ENCODE measurements at regions not wholly inside any gene's neighbourhood (a gene's known extent, or its start where the extent isn't known, plus 50 kb on each side); places are given as distances from the start of the nearest gene placed in this dataset.

DNA sequence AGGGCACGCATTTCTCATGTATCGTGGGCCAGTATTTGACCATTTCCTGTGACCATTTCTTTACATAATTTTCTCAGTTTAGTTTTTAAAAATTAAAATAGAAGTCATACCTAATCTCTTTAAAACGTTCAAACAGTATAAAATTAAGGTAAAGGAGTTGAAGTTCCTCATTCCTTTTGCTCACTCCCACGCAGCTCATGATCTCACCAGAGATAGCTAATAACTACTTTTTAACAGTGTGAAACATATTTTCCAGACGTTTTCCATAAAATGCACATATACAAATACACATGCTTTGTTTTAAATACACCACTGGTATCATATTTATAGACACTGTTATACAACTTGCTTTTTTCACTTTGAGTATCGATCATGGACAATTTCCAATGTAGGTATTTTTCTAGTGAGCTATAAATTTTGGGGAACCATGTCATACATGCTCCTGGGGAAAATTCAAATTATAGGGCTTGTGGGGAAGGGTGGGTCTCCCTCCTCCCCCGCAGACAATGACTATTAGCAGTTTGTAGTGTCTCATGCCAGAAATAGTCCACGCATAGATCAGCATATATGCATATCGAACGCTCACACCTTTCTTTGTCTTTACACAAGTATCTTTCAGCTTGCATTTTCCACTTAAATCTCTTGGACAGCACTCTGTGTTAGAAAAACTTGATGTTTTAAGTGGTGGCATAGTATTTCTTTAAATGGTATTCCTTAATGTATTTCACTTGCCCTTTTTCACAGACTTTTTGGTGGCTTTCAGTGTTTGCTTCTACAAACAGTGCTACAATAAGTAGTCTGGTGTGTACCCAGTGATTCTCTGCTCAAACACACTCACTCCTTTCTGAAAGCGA is 145.5 kb upstream of the ZNF217 start:
- Histone ChIP-seq H3K9me1 (ENCODE audit: insufficient read depth, low read length) (peaks cover 12% of the 10 kb centered on the region), H3K4me3 (ENCODE audit: insufficient read depth, low read depth, low read length) (peak overlapping the region; percentile 22; the same call in 1 of the 2 replicates), H2AK5ac (ENCODE audit: low read depth, low read length) (peak overlapping the region; percentile 84; the same call in 1 of the 2 replicates), H3K56ac (ENCODE audit: extremely low read depth, insufficient read depth, low read length) (peak overlapping the region; percentile 68), H3K4me2 (ENCODE audit: low read depth, low read length) (peak overlapping the region; percentile 81), H4K20me1 (ENCODE audit: insufficient read depth, low read length) (no peaks in the 10 kb centered on the region), H3K4me1 (ENCODE audit: control insufficient read depth, insufficient read depth, low read length) (peaks cover 26% of the 10 kb centered on the region), H4K5ac (ENCODE audit: low read depth, low read length) (peak overlapping the region; percentile 84), H2BK5ac (ENCODE audit: low read depth, low read length, poor library complexity, severe bottlenecking) (peak overlapping the region; percentile 95), H4K8ac (ENCODE audit: low read depth in 2 of 2, low read length in 2 of 2) (peak overlapping the region; percentile 84 to 96), H3K27ac (ENCODE audit: insufficient read depth, low read length) (peak overlapping the region; percentile 75), H3K79me1 (ENCODE audit: low read depth in 1 of 2, low read length in 2 of 2) (peaks cover 8 to 16% of the 10 kb centered on the region in 2 experiments; a peak in 2 of 4 replicates), H2BK15ac (ENCODE audit: low read depth, low read length) (peak overlapping the region; percentile 92), H3K27me3 (ENCODE audit: control insufficient read depth, insufficient read depth, low read length) (no peaks in the 10 kb centered on the region), H3K18ac (ENCODE audit: low read depth, low read length) (peak overlapping the region; percentile 86), H3K4ac (ENCODE audit: low read depth, low read length) (peak overlapping the region; percentile 78), H2AK9ac (replicated peaks; ENCODE audit: low read depth, low read length, poor library complexity) (no peak overlapping the region), H3K36me3 (ENCODE audit: control insufficient read depth, insufficient read depth, low read length) (no peaks in the 10 kb centered on the region), H2BK20ac (ENCODE audit: low read depth, low read length) (peak overlapping the region; percentile 87), H3K9me3 (ENCODE audit: control insufficient read depth, insufficient read depth, low read length) (no peaks in the 10 kb centered on the region), H3K9ac (ENCODE audit: low read depth, low read length) (peak overlapping the region; percentile 77), H4K91ac (ENCODE audit: insufficient read depth, low read depth, low read length) (peak overlapping the region; percentile 87), H3K23ac (ENCODE audit: low read depth, low read length) (peak overlapping the region; percentile 84), H3K14ac (replicated peaks; ENCODE audit: low read depth, low read length) (peak overlapping the region; percentile 90), H2AFZ (replicated peaks; ENCODE audit: low read length, poor library complexity) (peak overlapping the region; percentile 85), H2BK120ac (ENCODE audit: low read depth, low read length) (peak overlapping the region; percentile 93)
- CTCF ChIA-PET = interaction anchor here (0.6 to 1.8 kb wide), 3 partner anchors 15 to 201 kb away, joined by 3 to 4 read pairs (median 3); no protein-coding TSS in a partner anchor
- BruUV-seq (replicated peaks) = no TSS peak
- DNase-seq (no peak), ATAC-seq (ENCODE audit: low read depth) (no peak)
- TF ChIP-seq MAZ (IDR thresholded peaks at IDR 0.05; ENCODE audit: borderline replicate concordance, low read depth, low read length) (no peak), RCOR1 (IDR thresholded peaks at IDR 0.05; ENCODE audit: insufficient replicate concordance, low read length) (no peak), CEBPB (IDR thresholded peaks at IDR 0.05; ENCODE audit: low read depth, low read length) (no peak), SMC3 (IDR thresholded peaks at IDR 0.05; ENCODE audit: low read depth, low read length) (no peak), MXI1 (IDR thresholded peaks at IDR 0.05; ENCODE audit: borderline replicate concordance, low read depth, low read length) (no peak)
- TF ChIP-seq, protein P1, sequence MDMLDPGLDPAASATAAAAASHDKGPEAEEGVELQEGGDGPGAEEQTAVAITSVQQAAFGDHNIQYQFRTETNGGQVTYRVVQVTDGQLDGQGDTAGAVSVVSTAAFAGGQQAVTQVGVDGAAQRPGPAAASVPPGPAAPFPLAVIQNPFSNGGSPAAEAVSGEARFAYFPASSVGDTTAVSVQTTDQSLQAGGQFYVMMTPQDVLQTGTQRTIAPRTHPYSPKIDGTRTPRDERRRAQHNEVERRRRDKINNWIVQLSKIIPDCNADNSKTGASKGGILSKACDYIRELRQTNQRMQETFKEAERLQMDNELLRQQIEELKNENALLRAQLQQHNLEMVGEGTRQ (IDR thresholded peaks at IDR 0.05; ENCODE audit: low read depth, low read length) = no peak
- in situ Hi-C loops (cut with MboI; ENCODE audit: low sequenced_read_pairs) = no loop called here
- WGBS, 2 experiments (ENCODE audit: extremely low coverage in 2 of 2, insufficient read length in 1 of 2) = 60% methylated on average over 1 of the region's 11 CpGs; no CpG with 5 or more reads in 1 of the 2 experiments
- POLR2A ChIA-PET (ENCODE audit: unreplicated experiment) = interaction anchor here (0.6 kb wide), 1 partner anchor 117 kb away, joined by 3 read pairs; no protein-coding TSS in a partner anchor
- intact Hi-C loops (cut with micrococcal nuclease) = loop anchor here (2.0 to 5.0 kb wide), 3 partner anchors 127 to 176 kb away; partner anchors contain the start of gene ZNF217
- dilution Hi-C loops (cut with HindIII; ENCODE audit: low sequenced_read_pairs, unreplicated experiment) = no loop called here

Data from IMR-90 (cell line).